ENCODE measurements at regions not wholly inside any gene's neighbourhood (a gene's known extent, or its start where the extent isn't known, plus 50 kb on each side); places are given as distances from the start of the nearest gene placed in this dataset.

DNA sequence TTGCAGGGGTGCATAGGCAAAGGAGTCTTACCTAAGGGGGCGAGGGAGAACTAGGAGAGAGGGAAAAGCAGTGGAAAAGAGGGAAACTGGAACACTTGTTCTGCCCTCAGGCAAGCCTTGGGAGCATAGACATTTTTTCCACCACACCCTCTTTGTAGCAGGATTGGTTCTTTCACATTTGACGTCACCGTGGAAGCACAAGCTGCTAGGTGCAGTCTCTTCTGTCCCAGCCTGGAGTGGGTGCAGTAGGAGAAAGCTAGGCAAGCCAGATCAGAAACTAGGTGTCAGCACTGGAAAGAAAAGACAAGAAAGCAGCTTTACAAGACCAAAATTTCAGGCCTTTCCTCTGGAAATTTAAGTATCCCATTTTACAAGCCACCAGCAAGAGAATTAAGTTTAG, 440.4 kb downstream of the EFNA5 start:
- DNase-seq = no peak

DNA sequence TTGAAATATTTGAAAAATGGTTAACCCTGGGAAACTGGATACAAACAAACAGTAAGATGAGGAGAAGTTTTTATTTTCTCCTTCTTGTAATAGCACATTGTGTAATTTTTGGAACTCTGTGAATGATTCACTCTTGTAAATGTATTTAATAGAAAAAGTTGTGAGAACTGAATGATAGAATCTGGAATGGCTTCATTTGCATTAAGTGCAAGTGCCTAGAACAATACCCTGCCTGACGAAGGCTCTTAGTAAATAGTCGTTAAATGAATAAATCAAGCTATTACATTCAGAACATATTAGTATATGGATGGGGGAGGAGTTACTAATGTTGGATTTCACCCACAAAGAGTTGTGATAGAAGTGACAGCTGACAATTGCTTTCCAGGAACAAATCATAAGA, 442.5 kb downstream of the EFNA5 start:
- Histone ChIP-seq H3K27ac (no peak overlapping the region), H3K4me1 (no peaks in the 10 kb centered on the region), H3K4me3 (no peak overlapping the region), H3K36me3 (ENCODE audit: insufficient read depth in 1 of 2, low read depth in 1 of 2) (no peaks in the 10 kb centered on the region), H3K9me3 (no peaks in the 10 kb centered on the region), H3K27me3 (ENCODE audit: insufficient read depth in 3 of 3, low read length in 2 of 3) (no peaks in the 10 kb centered on the region)
- intact Hi-C loops (cut with DNase I) = no loop called here
- WGBS, 3 donors = 83 to 95% (median 90%) methylated on average over 2 of the region's 2 CpGs
- TF ChIP-seq, protein P1, sequence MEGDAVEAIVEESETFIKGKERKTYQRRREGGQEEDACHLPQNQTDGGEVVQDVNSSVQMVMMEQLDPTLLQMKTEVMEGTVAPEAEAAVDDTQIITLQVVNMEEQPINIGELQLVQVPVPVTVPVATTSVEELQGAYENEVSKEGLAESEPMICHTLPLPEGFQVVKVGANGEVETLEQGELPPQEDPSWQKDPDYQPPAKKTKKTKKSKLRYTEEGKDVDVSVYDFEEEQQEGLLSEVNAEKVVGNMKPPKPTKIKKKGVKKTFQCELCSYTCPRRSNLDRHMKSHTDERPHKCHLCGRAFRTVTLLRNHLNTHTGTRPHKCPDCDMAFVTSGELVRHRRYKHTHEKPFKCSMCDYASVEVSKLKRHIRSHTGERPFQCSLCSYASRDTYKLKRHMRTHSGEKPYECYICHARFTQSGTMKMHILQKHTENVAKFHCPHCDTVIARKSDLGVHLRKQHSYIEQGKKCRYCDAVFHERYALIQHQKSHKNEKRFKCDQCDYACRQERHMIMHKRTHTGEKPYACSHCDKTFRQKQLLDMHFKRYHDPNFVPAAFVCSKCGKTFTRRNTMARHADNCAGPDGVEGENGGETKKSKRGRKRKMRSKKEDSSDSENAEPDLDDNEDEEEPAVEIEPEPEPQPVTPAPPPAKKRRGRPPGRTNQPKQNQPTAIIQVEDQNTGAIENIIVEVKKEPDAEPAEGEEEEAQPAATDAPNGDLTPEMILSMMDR (IDR thresholded peaks at IDR 0.05) = no peak
- ATAC-seq = no peak
- no peak for DNase-seq

More for the DNA sequence above, 440.4 kb downstream of the EFNA5 start:
- Histone ChIP-seq H3K36me3 (ENCODE audit: insufficient read depth in 1 of 2, low read depth in 1 of 2) (no peaks in the 10 kb centered on the region), H3K4me3 (no peak overlapping the region), H3K9me3 (no peaks in the 10 kb centered on the region), H3K27me3 (ENCODE audit: insufficient read depth in 3 of 3, low read length in 2 of 3) (no peaks in the 10 kb centered on the region), H3K4me1 (no peaks in the 10 kb centered on the region), H3K27ac (no peak overlapping the region)
- WGBS, 3 donors = 84 to 96% (median 84%) methylated on average over 3 of the region's 3 CpGs
- ATAC-seq = no peak
- intact Hi-C loops (cut with DNase I) = no loop called here
- TF ChIP-seq, protein P1 (IDR thresholded peaks at IDR 0.05) = no peak

DNA sequence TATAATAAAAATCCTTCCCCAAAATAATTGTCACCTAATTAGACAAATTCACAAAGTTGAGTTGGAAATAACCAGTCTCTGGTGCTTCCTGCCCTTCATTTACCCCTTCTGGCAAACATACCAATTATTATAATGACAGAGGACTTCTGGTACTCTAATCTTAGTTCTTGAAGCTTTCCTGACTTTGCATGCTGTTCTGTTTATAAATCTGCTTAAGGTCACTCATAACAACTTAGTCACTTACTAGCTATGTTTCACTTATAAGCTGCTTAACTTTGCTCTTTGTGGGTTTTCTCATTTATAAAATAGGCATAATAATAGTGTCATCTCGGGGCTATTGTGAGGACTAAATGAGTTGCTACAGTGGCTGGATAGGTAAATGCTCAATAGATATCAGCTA, 446.5 kb downstream of the EFNA5 start:
- peaks cover 3% of the 10 kb centered on the region for H3K4me1 ChIP-seq
- TF ChIP-seq, protein P1 (IDR thresholded peaks at IDR 0.05) = no peak
- no peak overlapping the region for H3K4me3 ChIP-seq
- H3K27ac ChIP-seq = no peak overlapping the region
- H3K36me3 ChIP-seq (ENCODE audit: insufficient read depth in 1 of 2, low read depth in 1 of 2) = no peaks in the 10 kb centered on the region
- ATAC-seq (peak in 2 of 4 donors; percentile 32 to 65), DNase-seq (no peak)
- intact Hi-C loops (cut with DNase I) = no loop called here
- H3K27me3 ChIP-seq (ENCODE audit: insufficient read depth in 3 of 3, low read length in 2 of 3) = no peaks in the 10 kb centered on the region
- 55 to 66% (median 59%) methylated on average over 1 of the region's 1 CpG for WGBS, 3 donors
- no peaks in the 10 kb centered on the region for H3K9me3 ChIP-seq

DNA sequence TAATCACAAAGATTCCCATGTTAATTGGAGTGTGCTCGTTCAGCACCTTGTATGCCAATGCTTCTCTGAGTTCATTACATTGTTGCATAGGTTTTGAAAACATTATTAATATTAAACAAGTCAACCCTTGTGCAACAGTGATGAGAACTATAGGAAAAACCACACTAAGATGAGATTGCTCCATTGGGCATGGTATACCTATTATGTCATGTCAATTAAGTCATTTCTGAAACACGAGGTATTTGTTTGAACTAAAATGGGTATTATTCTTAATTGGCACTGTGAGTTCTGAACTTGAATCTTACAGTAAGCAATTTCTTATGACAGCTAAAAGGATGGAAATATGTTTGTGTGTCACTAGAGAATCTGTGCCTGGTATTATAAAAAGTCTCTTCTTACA, 447.7 kb downstream of the EFNA5 start:
- H3K9me3 ChIP-seq = no peaks in the 10 kb centered on the region
- H3K27ac ChIP-seq = no peak overlapping the region
- 70 to 86% (median 77%) methylated on average over 2 of the region's 2 CpGs for WGBS, 3 donors
- H3K4me1 ChIP-seq = peaks cover 13% of the 10 kb centered on the region
- no peaks in the 10 kb centered on the region for H3K36me3 ChIP-seq (ENCODE audit: insufficient read depth in 1 of 2, low read depth in 1 of 2)
- DNase-seq = no peak
- intact Hi-C loops (cut with DNase I) = no loop called here
- TF ChIP-seq, protein P1 (IDR thresholded peaks at IDR 0.05) = no peak
- H3K27me3 ChIP-seq (ENCODE audit: insufficient read depth in 3 of 3, low read length in 2 of 3) = no peaks in the 10 kb centered on the region
- no peak for ATAC-seq
- H3K4me3 ChIP-seq = no peak overlapping the region

DNA sequence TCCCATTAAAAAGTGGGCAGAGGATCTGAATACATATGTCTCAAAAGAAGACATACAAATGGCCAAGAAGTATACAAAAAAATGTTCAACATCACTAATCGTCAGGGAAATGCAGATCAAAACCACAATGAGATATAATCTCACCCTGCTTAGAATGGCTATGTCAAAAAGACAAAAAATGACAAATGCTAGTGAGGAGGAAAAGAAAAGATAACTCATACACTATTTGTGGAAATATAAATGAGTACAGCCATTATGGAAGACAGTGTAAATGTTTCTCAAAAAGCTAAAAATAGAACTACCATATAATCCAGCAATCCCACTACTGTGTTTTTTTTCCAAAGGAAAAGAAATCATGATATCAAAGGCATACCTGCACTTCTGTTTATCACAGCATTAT, 450.7 kb downstream of the EFNA5 start:
- TF ChIP-seq, protein P1 (IDR thresholded peaks at IDR 0.05) = no peak
- WGBS, 3 donors = 68 to 84% (median 71%) methylated on average over 1 of the region's 1 CpG
- DNase-seq = no peak
- intact Hi-C loops (cut with DNase I) = no loop called here
- no peak for ATAC-seq
- H3K36me3 ChIP-seq (ENCODE audit: insufficient read depth in 1 of 2, low read depth in 1 of 2) = no peaks in the 10 kb centered on the region
- H3K4me1 ChIP-seq = peaks cover 28% of the 10 kb centered on the region
- no peaks in the 10 kb centered on the region for H3K27me3 ChIP-seq (ENCODE audit: insufficient read depth in 3 of 3, low read length in 2 of 3)
- peak overlapping the region; percentile 82 for H3K27ac ChIP-seq
- H3K9me3 ChIP-seq = no peaks in the 10 kb centered on the region
- no peak overlapping the region for H3K4me3 ChIP-seq
